ENCODE measurements at regions not wholly inside any gene's neighbourhood (a gene's known extent, or its start where the extent isn't known, plus 50 kb on each side); places are given as distances from the start of the nearest gene placed in this dataset.

- Histone ChIP-seq H3K9ac (ENCODE audit: low read depth, low read length) (no peak overlapping the region), H3K4me3 (ENCODE audit: low read length) (no peak overlapping the region), H3K36me3 (ENCODE audit: insufficient read depth, low read depth, low read length) (no peaks in the 10 kb centered on the region), H3K4me1 (ENCODE audit: insufficient read depth, low read length) (no peaks in the 10 kb centered on the region), H3K9me3 (ENCODE audit: insufficient read depth, low read depth, low read length) (no peaks in the 10 kb centered on the region), H3K27ac (ENCODE audit: low read length) (no peak overlapping the region), H3K27me3 (ENCODE audit: insufficient read depth, low read length) (no peaks in the 10 kb centered on the region)
Observed at GRCh38 chrX:15151267-15152186, 118.4 kb downstream of the ASB9 start.

GRCh38 chrX:15150586-15150985 lies 119.3 kb downstream of the ASB9 start:
- Histone ChIP-seq H3K36me3 (ENCODE audit: insufficient read depth, low read depth, low read length) (no peaks in the 10 kb centered on the region), H3K9me3 (ENCODE audit: insufficient read depth, low read depth, low read length) (no peaks in the 10 kb centered on the region), H3K27me3 (ENCODE audit: insufficient read depth, low read length) (no peaks in the 10 kb centered on the region), H3K4me1 (ENCODE audit: insufficient read depth, low read length) (no peaks in the 10 kb centered on the region), H3K4me3 (ENCODE audit: low read length) (no peak overlapping the region), H3K27ac (ENCODE audit: low read length) (no peak overlapping the region), H3K9ac (ENCODE audit: low read depth, low read length) (no peak overlapping the region)

DNA sequence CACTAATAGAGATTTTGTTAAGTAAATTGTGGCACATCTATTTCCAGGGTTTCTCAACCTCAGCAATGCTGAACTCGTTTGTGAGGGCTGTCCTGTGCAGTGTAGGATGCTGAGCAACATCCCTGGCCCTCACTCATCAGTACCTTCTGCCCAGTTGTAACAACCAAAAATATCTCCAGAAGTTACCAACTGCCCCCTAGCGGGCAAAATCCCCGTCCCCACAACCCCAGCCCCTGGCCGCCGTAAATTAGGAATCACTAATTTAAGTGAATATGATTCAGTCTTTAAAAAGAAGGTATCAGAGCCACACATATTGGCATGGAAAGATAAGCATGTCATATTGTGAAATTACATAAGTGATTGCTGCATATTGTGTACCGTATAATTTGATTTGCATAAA lies 123.4 kb downstream of the ASB9 start:
- H3K4me1 ChIP-seq (ENCODE audit: insufficient read depth, low read length) = no peaks in the 10 kb centered on the region
- no peak overlapping the region for H3K9ac ChIP-seq (ENCODE audit: low read depth, low read length)
- H3K36me3 ChIP-seq (ENCODE audit: insufficient read depth, low read depth, low read length) = no peaks in the 10 kb centered on the region
- H3K4me3 ChIP-seq (ENCODE audit: low read length) = no peak overlapping the region
- no peaks in the 10 kb centered on the region for H3K9me3 ChIP-seq (ENCODE audit: insufficient read depth, low read depth, low read length)
- H3K27me3 ChIP-seq (ENCODE audit: insufficient read depth, low read length) = no peaks in the 10 kb centered on the region
- H3K27ac ChIP-seq (ENCODE audit: low read length) = no peak overlapping the region

GRCh38 chrX:15143825-15144121 lies 126.1 kb downstream of the ASB9 start:
- no peaks in the 10 kb centered on the region for H3K36me3 ChIP-seq (ENCODE audit: insufficient read depth, low read depth, low read length)
- no peaks in the 10 kb centered on the region for H3K27me3 ChIP-seq (ENCODE audit: insufficient read depth, low read length)
- no peak overlapping the region for H3K27ac ChIP-seq (ENCODE audit: low read length)
- H3K4me3 ChIP-seq (ENCODE audit: low read length) = no peak overlapping the region
- H3K9me3 ChIP-seq (ENCODE audit: insufficient read depth, low read depth, low read length) = no peaks in the 10 kb centered on the region
- H3K4me1 ChIP-seq (ENCODE audit: insufficient read depth, low read length) = no peaks in the 10 kb centered on the region
- no peak overlapping the region for H3K9ac ChIP-seq (ENCODE audit: low read depth, low read length)

DNA sequence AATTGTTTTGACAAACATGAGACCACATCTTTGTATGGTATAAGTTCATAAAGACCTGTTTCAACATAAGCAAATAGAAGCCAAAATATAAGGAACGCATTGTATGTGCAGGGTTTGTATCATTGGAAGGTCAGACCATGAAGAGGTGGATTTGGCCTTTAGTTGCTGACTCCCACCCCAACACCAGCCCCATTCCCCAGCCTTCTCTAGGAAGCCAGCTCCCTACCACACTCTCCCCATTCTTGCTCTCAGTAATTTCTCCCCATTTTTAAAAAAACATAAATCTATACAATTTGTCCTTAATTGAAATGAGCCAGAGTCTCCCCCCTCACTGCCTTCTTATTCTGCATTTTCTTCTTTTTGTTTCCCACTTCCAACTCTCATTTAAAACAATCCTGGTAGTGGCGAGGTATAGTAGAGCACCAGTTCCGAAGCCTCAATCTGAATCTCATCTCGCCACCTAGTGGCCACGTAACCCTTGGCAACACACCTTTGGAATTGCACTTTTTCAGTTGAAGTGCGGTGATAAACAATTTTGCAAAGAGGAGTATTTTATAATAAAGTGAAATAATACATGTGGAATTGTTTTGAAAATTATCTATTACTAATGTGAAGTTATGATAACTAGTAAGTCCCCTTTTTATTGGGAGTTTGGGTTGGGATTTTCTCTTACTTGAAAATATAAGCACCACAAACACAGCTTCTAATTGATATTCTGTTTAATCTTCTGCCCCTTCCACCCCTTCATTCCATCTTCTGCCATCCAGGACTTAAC lies 126.6 kb downstream of the ASB9 start:
- H3K27me3 ChIP-seq (ENCODE audit: insufficient read depth, low read length) = no peaks in the 10 kb centered on the region
- no peak overlapping the region for H3K27ac ChIP-seq (ENCODE audit: low read length)
- H3K4me3 ChIP-seq (ENCODE audit: low read length) = no peak overlapping the region
- no peak overlapping the region for H3K9ac ChIP-seq (ENCODE audit: low read depth, low read length)
- no peaks in the 10 kb centered on the region for H3K4me1 ChIP-seq (ENCODE audit: insufficient read depth, low read length)
- no peaks in the 10 kb centered on the region for H3K36me3 ChIP-seq (ENCODE audit: insufficient read depth, low read depth, low read length)
- H3K9me3 ChIP-seq (ENCODE audit: insufficient read depth, low read depth, low read length) = no peaks in the 10 kb centered on the region

- Histone ChIP-seq H3K9me3 (ENCODE audit: insufficient read depth, low read depth, low read length) (no peaks in the 10 kb centered on the region), H3K4me1 (ENCODE audit: insufficient read depth, low read length) (no peaks in the 10 kb centered on the region), H3K27me3 (ENCODE audit: insufficient read depth, low read length) (no peaks in the 10 kb centered on the region), H3K36me3 (ENCODE audit: insufficient read depth, low read depth, low read length) (no peaks in the 10 kb centered on the region), H3K9ac (ENCODE audit: low read depth, low read length) (no peak overlapping the region), H3K4me3 (ENCODE audit: low read length) (no peak overlapping the region), H3K27ac (ENCODE audit: low read length) (no peak overlapping the region)
Observed at GRCh38 chrX:15142084-15142715, 127.7 kb downstream of the ASB9 start.

- no peaks in the 10 kb centered on the region for H3K4me1 ChIP-seq (ENCODE audit: insufficient read depth, low read length)
- H3K27me3 ChIP-seq (ENCODE audit: insufficient read depth, low read length) = no peaks in the 10 kb centered on the region
Observed at GRCh38 chrX:15136795-15137194, 133.1 kb downstream of the ASB9 start.

GRCh38 chrX:15129412-15129811 lies 140.5 kb downstream of the ASB9 start:
- Histone ChIP-seq H3K9me3 (ENCODE audit: insufficient read depth, low read depth, low read length) (no peaks in the 10 kb centered on the region), H3K9ac (ENCODE audit: low read depth, low read length) (no peak overlapping the region), H3K27me3 (ENCODE audit: insufficient read depth, low read length) (no peaks in the 10 kb centered on the region), H3K27ac (ENCODE audit: low read length) (no peak overlapping the region), H3K4me1 (ENCODE audit: insufficient read depth, low read length) (no peaks in the 10 kb centered on the region), H3K36me3 (ENCODE audit: insufficient read depth, low read depth, low read length) (no peaks in the 10 kb centered on the region), H3K4me3 (ENCODE audit: low read length) (no peak overlapping the region)

More at GRCh38 chrX:15136795-15137194, 133.1 kb downstream of the ASB9 start:
- no peaks in the 10 kb centered on the region for H3K9me3 ChIP-seq (ENCODE audit: insufficient read depth, low read depth, low read length)
- H3K9ac ChIP-seq (ENCODE audit: low read depth, low read length) = no peak overlapping the region
- H3K36me3 ChIP-seq (ENCODE audit: insufficient read depth, low read depth, low read length) = no peaks in the 10 kb centered on the region
- H3K4me3 ChIP-seq (ENCODE audit: low read length) = no peak overlapping the region
- H3K27ac ChIP-seq (ENCODE audit: low read length) = no peak overlapping the region

- H3K4me3 ChIP-seq (ENCODE audit: low read length) = no peak overlapping the region
- no peak overlapping the region for H3K9ac ChIP-seq (ENCODE audit: low read depth, low read length)
- no peaks in the 10 kb centered on the region for H3K36me3 ChIP-seq (ENCODE audit: insufficient read depth, low read depth, low read length)
- no peak overlapping the region for H3K27ac ChIP-seq (ENCODE audit: low read length)
- H3K4me1 ChIP-seq (ENCODE audit: insufficient read depth, low read length) = no peaks in the 10 kb centered on the region
- H3K27me3 ChIP-seq (ENCODE audit: insufficient read depth, low read length) = no peaks in the 10 kb centered on the region
- H3K9me3 ChIP-seq (ENCODE audit: insufficient read depth, low read depth, low read length) = no peaks in the 10 kb centered on the region
Observed at GRCh38 chrX:15128861-15129260, 141.0 kb downstream of the ASB9 start.

DNA sequence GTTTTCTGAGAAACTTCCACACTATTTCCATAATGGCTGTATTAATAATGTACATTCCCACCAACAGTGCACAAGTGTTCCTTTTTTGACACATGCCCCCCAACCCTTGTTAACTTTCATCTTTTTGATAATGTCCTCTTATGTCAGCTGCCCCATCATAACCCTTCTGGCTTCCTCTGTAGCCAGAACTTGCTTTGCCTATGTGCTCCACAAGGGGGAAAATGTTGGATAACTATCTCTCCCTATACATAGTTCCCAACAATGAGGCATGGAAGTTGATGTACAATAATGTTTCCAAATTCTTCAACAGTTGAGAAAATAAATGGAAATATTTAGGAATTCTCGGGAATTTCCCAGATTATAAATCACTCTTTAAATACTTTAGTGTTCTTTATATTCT lies 142.9 kb downstream of the ASB9 start:
- Histone ChIP-seq H3K27me3 (ENCODE audit: insufficient read depth, low read length) (no peaks in the 10 kb centered on the region), H3K9ac (ENCODE audit: low read depth, low read length) (no peak overlapping the region), H3K36me3 (ENCODE audit: insufficient read depth, low read depth, low read length) (no peaks in the 10 kb centered on the region)

GRCh38 chrX:15116900-15117299 lies 153.0 kb downstream of the ASB9 start:
- H3K27me3 ChIP-seq (ENCODE audit: insufficient read depth, low read length) = no peaks in the 10 kb centered on the region
- H3K27ac ChIP-seq (ENCODE audit: low read length) = no peak overlapping the region
- peaks cover 6% of the 10 kb centered on the region; the same call in 1 of the 2 replicates for H3K4me1 ChIP-seq (ENCODE audit: insufficient read depth, low read length)
- H3K9me3 ChIP-seq (ENCODE audit: insufficient read depth, low read depth, low read length) = no peaks in the 10 kb centered on the region
- no peaks in the 10 kb centered on the region for H3K36me3 ChIP-seq (ENCODE audit: insufficient read depth, low read depth, low read length)
- H3K9ac ChIP-seq (ENCODE audit: low read depth, low read length) = no peak overlapping the region
- H3K4me3 ChIP-seq (ENCODE audit: low read length) = no peak overlapping the region

More for the DNA sequence above, 142.9 kb downstream of the ASB9 start:
- Histone ChIP-seq H3K4me3 (ENCODE audit: low read length) (no peak overlapping the region), H3K27ac (ENCODE audit: low read length) (no peak overlapping the region), H3K9me3 (ENCODE audit: insufficient read depth, low read depth, low read length) (no peaks in the 10 kb centered on the region), H3K4me1 (ENCODE audit: insufficient read depth, low read length) (no peaks in the 10 kb centered on the region)

Measured in iPS-20b (cell line).